ENCODE measurements at regions not wholly inside any gene's neighbourhood (a gene's known extent, or its start where the extent isn't known, plus 50 kb on each side); places are given as distances from the start of the nearest gene placed in this dataset.

DNA sequence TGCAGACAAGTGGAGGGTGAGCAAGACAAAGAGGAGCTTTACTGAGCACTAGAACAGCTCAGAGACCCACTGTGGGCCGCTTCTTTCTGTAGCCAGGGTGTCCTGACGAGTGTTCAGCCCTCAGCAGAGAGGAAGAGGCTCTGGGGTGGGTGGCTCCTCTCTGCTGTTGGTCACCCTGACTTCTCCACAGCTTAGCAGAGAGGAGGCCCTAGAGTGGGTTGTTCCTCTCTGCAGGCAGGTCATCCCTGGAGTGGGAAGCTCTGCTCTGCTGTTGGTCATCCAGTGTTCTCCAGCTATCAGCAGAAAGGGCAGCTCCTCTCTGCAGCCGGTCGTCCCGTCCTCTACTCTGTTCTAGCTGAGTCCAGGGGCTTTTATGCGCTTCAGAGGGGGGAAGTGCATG, 286.5 kb downstream of the ICOS start:
- Mint-ChIP-seq H3K27me3 (peaks cover 2% of the 10 kb centered on the region), H3K9me3 (peaks cover 0 to 6% (median 2%) of the 10 kb centered on the region in 3 donors), H3K4me3 (no peak overlapping the region), H3K27ac (no peak overlapping the region), H3K36me3 (no peaks in the 10 kb centered on the region), H3K4me1 (no peaks in the 10 kb centered on the region)

DNA sequence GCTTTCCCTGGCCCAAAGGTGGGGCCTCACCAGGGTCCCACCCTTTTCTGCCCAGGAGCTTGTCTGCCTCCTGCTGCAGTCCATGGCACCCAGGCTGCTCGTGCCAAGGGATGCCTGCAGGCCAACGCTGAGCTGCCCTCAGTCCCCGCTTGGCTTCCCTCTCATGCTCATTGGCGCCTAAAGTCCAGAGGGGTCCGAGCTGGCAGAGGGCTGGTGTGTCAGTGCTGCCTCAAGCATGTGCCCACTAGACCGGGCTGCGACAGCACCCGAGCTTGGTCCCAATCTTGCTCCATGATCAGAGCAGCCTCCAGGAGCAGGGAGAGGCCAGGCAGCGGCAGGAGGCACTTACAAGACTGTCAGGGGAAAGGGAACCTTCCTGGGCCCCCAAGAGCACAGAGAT, 287.0 kb downstream of the ICOS start:
- H3K27me3 Mint-ChIP-seq, result peaks cover 3% of the 10 kb centered on the region
- H3K36me3 Mint-ChIP-seq, result no peaks in the 10 kb centered on the region
- no peak overlapping the region for H3K27ac Mint-ChIP-seq

DNA sequence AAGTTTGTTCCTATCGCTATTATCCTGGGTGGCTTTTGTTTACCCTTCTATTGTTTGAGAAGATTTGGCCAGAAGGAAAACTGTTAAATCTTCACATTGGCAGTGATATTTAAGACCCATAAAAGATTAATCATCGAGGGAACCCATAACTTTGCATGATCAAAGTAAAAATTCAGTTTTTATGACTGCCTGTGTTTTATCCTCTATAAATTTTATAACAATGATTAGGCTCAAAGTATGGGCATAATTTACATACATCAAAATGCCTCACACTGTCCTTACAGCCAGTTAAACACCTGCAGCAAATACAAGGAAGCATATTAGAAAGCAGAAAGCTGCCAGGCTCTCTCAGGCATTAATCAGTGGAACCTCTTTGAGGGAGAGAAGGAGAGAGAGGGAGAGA, 289.1 kb downstream of the ICOS start:
- Mint-ChIP-seq H3K36me3 (no peaks in the 10 kb centered on the region), H3K4me1 (no peaks in the 10 kb centered on the region), H3K4me3 (no peak overlapping the region), H3K27me3 (peaks cover 3% of the 10 kb centered on the region), H3K27ac (no peak overlapping the region), H3K9me3 (peaks cover 0 to 3% (median 0%) of the 10 kb centered on the region in 3 donors)

More for the DNA sequence above, 287.0 kb downstream of the ICOS start:
- Mint-ChIP-seq H3K4me3 (no peak overlapping the region), H3K9me3 (peaks cover 0 to 3% (median 0%) of the 10 kb centered on the region in 3 donors), H3K4me1 (no peaks in the 10 kb centered on the region)

DNA sequence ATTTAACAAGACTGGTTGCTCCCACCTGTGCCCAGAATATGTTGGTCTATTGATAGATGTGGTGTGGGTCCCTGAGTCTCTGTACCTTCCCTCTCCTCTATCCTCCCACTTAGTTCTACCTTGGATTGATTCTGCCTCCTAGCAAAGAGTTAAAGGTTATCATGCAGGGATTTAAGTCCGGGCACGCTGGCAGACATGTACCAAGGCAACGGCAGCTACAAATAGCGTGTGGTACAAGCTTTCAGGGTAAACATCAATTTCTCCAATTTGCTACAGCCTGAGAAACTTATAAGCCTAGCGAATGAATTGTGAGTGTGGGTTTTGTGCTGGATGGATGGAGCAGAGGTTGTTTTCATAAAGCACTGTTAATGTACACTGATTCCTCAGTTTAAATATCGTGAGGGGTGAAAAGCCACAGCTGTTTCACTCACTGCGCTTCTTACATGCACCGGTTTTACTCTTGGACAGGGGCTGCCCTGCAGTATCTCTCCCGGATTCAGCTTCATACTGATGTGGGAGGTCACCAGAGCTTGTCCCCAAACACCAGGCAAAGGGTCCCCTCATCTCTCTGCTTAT, 289.8 kb downstream of the ICOS start:
- Mint-ChIP-seq H3K27ac (no peak overlapping the region), H3K4me1 (no peaks in the 10 kb centered on the region)

DNA sequence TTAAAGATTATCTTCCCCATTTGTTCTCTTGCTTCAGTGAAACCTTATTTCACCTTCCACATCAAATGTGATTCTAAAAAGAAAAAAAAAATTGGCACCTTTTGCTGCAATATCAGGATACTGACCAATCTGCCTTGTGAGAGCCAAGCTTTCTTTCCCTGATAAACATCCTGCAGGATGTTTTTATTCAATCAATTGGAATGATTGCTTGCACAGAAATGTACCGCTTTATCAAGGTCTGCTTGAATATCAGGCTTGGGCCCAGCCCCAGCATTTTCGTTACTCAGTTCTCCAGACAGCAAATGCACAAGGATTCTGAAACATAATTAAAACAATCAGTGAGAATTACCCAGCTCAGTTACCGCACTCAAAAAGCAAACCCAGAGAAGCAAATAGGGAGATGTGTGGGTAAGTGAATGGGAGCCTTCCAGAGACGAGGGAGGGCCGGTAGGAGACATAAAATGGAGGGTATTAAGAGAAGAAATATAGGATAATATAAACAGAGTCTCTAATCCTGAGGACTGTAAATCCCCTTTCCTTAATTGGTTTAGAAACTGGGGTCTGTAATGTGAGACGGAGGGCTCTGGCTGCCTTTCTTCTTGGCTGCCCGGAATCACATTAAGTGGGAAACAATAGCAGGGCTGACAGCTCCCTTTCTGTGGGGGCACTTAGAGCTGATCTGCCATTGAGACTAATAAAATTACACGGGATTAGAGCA, 291.8 kb downstream of the ICOS start:
- Mint-ChIP-seq H3K9me3 (no peaks in the 10 kb centered on the region), H3K4me1 (no peaks in the 10 kb centered on the region), H3K4me3 (no peak overlapping the region), H3K27ac (no peak overlapping the region), H3K27me3 (peaks cover 3% of the 10 kb centered on the region), H3K36me3 (no peaks in the 10 kb centered on the region)

More for the DNA sequence above, 289.8 kb downstream of the ICOS start:
- H3K27me3 Mint-ChIP-seq, result peaks cover 3% of the 10 kb centered on the region
- peaks cover 0 to 3% (median 0%) of the 10 kb centered on the region in 3 donors for H3K9me3 Mint-ChIP-seq
- H3K36me3 Mint-ChIP-seq, result no peaks in the 10 kb centered on the region
- H3K4me3 Mint-ChIP-seq, result no peak overlapping the region

DNA sequence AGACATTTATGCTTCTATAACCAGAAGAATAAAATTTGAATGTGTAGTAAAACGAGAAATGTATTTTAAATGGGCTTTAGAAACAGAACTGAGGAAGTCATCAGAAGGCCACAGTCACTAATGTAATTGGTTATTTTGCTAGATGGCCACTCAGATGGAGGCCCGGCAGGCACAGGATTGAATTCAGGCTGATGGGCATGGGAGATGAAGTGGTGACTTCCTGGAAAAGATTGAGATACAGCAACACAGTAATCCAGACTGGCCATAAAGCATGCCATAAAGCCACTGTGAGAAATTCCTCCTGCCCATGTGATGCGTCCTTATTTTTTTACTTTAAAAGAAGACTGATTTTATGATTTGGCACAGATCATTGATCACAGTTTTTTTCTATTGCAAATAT, 297.7 kb downstream of the ICOS start:
- Mint-ChIP-seq H3K27me3 (no peaks in the 10 kb centered on the region), H3K9me3 (no peaks in the 10 kb centered on the region), H3K4me1 (no peaks in the 10 kb centered on the region), H3K36me3 (no peaks in the 10 kb centered on the region), H3K27ac (no peak overlapping the region), H3K4me3 (no peak overlapping the region)

DNA sequence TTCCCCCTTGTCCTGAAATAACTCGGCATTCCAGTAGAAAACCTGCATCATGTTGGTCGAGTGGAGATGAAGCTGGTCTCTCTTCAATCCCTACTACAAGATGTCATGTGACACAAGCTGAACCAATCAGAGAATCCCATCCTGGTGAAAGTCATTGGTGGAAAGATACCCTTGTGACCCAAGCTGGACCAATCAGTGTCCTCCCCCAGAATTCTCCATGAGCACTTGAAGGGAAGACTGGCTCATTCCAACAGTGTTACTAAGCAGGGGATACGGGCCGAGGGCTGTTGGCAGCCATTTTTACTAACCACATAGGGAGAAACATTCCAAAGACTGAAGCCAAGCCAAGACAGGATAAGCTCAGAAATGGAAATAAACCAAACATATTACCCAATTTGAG, 298.3 kb downstream of the ICOS start:
- Mint-ChIP-seq H3K9me3 (no peaks in the 10 kb centered on the region), H3K4me1 (no peaks in the 10 kb centered on the region), H3K4me3 (no peak overlapping the region), H3K36me3 (no peaks in the 10 kb centered on the region), H3K27me3 (no peaks in the 10 kb centered on the region), H3K27ac (no peak overlapping the region)

DNA sequence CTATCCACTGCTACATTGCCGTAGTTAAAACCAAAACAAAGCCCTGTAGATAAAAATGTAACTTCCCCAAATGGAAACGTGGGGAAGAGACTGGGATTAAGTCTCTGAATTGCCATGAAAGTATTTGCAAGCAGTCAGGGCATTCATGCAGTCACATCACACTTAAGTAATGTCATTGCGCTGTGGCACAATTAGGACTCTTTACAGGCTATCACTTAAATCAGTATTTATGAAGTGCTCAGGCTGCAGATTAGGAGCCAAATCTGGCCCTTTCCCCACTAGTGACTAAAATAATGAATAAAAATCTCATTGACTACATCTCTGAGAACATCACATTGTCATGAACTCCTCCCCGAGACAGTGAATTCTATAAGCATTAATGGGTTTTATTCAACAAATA, 300.9 kb downstream of the ICOS start:
- Mint-ChIP-seq H3K4me3 (no peak overlapping the region), H3K27me3 (no peaks in the 10 kb centered on the region), H3K4me1 (peaks cover 0 to 2% (median 0%) of the 10 kb centered on the region in 3 donors), H3K27ac (no peak overlapping the region), H3K36me3 (no peaks in the 10 kb centered on the region), H3K9me3 (no peaks in the 10 kb centered on the region)

DNA sequence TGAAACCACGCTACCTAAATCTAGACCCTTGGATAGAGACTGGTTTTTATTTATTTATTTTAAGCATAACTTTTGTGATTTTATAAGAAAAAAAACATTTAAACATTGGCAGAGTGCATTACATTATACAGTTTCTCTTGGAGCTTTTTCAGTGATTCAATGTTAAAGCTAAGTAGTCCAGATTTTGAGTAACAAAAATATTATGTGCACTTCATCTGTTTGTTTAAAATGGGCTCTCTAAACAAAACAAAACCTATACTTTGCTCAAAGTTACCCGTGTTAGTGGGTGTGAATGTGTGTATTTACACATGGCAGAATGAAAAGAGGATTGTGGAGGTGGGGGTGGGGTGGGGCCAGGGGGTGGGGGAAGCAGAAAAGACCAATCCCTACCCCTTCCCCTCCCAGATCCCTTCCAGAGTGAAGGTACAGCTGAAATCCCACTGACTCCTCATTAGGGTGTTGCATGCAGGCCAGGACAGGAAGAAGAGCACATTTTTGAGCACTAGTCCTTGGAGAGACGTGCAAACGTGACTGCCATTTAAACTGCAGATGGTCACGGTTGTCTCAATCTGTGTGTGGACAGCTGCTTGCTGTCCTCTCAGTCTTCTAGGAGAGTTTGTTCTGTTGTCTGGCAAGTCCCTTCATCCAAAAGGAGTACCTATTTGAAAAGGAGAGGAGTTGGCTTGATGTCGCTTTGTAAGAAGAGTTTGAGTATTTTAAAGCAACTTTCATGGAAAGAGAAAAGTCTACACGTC, 303.0 kb downstream of the ICOS start:
- Mint-ChIP-seq H3K27me3 (no peaks in the 10 kb centered on the region), H3K9me3 (peaks cover 0 to 2% (median 0%) of the 10 kb centered on the region in 3 donors), H3K36me3 (no peaks in the 10 kb centered on the region), H3K4me1 (peaks cover 0 to 2% (median 0%) of the 10 kb centered on the region in 3 donors), H3K27ac (no peak overlapping the region), H3K4me3 (no peak overlapping the region)

DNA sequence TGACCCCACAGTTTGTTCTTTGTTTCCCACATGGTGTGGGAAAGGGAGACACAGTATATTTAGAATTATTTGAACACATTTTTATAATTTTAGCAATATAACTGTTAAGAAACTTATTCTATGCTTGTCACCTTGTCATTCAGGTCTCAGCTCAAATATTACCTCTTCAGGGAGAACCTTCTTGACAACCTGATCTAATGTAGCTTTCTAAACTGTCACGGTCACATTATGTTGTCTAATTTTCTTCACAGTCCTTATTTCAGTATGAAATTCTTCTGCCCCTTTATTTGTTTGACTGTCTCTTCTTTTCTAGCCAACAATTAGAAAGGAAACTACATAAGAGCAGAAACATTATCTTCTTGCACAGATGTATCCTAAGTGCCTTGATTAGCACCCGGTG, 304.3 kb upstream of the PARD3B start:
- H3K4me3 Mint-ChIP-seq, result no peak overlapping the region
- H3K36me3 Mint-ChIP-seq, result no peaks in the 10 kb centered on the region

DNA sequence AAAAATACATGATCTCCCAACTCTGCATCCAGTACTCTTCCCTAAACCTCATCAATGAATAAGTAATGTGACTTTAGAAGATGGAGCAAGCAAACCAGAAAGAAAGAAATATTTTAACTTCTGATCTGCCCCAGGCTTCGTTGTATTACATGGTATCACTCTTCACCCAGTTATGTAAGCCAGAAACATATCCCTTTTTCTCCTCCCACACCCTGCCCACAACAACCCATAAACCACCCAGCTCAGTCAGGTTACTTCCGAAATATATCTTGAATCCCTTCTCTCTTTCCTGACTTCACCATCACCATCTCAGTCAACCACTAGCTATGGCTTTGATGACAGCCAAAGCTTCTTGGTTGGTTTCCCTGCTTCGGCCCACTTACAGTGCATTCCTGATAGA, 295.8 kb upstream of the PARD3B start:
- H3K4me3 Mint-ChIP-seq, result no peak overlapping the region
- H3K27me3 Mint-ChIP-seq, result peaks cover 8% of the 10 kb centered on the region
- no peaks in the 10 kb centered on the region for H3K36me3 Mint-ChIP-seq
- H3K27ac Mint-ChIP-seq, result no peak overlapping the region
- no peaks in the 10 kb centered on the region for H3K9me3 Mint-ChIP-seq
- no peaks in the 10 kb centered on the region for H3K4me1 Mint-ChIP-seq

More for the DNA sequence above, 304.3 kb upstream of the PARD3B start:
- peaks cover 0 to 2% (median 0%) of the 10 kb centered on the region in 3 donors for H3K9me3 Mint-ChIP-seq
- peaks cover 3% of the 10 kb centered on the region for H3K27me3 Mint-ChIP-seq
- peaks cover 0 to 2% (median 0%) of the 10 kb centered on the region in 3 donors for H3K4me1 Mint-ChIP-seq
- H3K27ac Mint-ChIP-seq, result no peak overlapping the region

DNA sequence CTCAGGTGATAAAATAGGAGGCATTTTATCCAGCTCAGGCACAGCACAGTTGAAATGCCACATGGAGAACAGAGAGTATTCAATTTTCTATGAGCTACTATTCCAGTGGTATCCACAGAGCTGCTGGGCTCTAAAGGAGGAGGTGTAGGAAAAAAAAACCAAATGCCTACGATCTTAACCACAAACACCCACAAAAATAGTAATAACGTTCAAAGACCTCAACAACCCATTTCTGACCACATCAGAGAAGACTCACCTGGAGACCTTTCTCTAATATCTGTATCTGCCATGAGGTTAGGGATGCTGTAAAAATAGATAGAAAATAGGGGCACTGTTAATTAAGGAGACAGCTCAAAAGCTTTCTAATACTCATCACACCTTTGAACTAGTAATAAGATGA, 294.6 kb upstream of the PARD3B start:
- H3K27me3 Mint-ChIP-seq, result peaks cover 5% of the 10 kb centered on the region
- no peak overlapping the region for H3K4me3 Mint-ChIP-seq
- no peaks in the 10 kb centered on the region for H3K4me1 Mint-ChIP-seq
- H3K27ac Mint-ChIP-seq, result no peak overlapping the region
- no peaks in the 10 kb centered on the region for H3K36me3 Mint-ChIP-seq
- H3K9me3 Mint-ChIP-seq, result no peaks in the 10 kb centered on the region

DNA sequence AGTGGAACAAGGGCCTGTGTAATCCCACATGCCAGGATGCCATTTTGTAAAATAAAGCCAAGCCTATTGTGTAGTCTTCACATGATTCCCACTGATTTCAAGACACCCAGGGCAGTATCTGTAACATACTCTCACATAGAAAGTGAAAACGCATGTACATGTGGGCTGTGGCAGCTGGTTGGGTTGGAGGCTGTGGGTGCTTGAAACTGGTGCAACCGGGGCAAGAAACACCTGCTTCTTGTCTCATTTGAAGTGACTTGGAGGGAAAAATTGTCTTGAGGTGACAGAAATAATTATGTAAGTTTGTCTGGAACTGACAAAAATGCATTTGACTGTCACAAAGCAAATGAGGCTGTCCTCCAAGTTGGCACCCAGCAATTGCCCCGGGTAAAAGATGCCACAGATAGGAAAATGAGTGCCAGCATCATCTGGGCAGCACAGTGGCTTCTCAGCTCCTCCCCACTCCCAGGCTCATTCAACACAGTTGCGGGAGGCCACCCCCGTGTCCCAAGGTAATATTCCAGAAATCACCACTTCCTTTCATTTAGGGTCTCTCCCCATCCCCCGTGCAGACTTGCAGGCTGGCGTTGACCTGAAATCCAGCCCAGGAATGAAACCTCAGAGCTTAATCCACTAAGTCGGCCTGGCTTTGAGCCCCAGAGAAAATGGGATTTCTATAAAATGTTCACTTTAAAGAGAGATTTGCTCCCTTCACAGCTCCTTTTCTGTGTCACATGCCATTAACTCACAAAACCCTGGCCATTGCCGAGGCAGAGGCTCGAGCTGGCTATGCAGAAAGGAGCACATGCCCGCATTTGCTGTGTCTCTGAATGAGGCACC, 293.9 kb upstream of the PARD3B start:
- Mint-ChIP-seq H3K4me1 (no peaks in the 10 kb centered on the region), H3K4me3 (no peak overlapping the region), H3K27me3 (peaks cover 5% of the 10 kb centered on the region), H3K27ac (no peak overlapping the region), H3K9me3 (no peaks in the 10 kb centered on the region), H3K36me3 (no peaks in the 10 kb centered on the region)

DNA sequence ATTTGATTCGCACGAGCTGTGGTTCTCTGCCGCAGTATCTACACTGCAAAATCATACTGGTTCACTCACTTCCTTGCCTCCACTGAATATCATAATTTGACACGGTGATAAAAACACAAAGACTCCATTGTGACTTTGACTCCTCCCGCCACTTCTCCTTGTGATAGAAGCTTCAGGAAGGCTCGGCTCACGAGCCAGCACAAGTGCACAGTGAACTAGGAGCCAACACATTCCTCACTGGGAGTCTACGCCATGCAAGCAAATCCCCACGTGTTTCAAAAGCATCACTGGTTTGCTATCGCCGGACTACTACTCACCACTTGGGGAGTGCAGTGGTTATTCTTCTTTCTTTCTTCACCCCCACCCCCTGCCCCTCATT, 293.3 kb upstream of the PARD3B start:
- peaks cover 5% of the 10 kb centered on the region for H3K27me3 Mint-ChIP-seq
- H3K4me1 Mint-ChIP-seq, result no peaks in the 10 kb centered on the region
- H3K4me3 Mint-ChIP-seq, result no peak overlapping the region
- no peak overlapping the region for H3K27ac Mint-ChIP-seq
- no peaks in the 10 kb centered on the region for H3K9me3 Mint-ChIP-seq
- no peaks in the 10 kb centered on the region for H3K36me3 Mint-ChIP-seq

DNA sequence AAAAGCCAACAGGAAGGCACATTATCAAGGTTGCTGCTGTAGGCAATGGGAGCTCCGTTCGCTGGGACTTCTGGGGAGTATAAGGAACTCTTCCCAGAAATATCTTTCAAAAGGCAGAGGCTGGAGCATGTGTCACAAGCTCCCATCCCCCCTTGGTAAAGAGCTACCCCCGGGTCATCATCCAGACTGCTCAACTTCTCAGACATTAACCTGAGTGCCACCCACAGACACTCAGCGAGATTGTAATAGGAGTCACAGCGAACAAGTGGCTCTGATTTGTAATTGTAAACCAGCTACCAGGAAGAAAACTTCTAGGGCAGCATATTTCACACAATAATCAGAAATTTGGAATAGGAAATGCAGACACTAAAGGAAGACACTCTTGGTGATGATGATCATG, 290.2 kb upstream of the PARD3B start:
- no peaks in the 10 kb centered on the region for H3K4me1 Mint-ChIP-seq
- H3K4me3 Mint-ChIP-seq, result no peak overlapping the region
- H3K9me3 Mint-ChIP-seq, result no peaks in the 10 kb centered on the region
- H3K36me3 Mint-ChIP-seq, result no peaks in the 10 kb centered on the region
- H3K27me3 Mint-ChIP-seq, result peaks cover 4% of the 10 kb centered on the region
- H3K27ac Mint-ChIP-seq, result no peak overlapping the region

All from IgD-negative memory B cell (primary cell).